Gastroesophageal sphincter (tissue), 3 donors: ENCODE measurements at regions not wholly inside any gene's neighbourhood (a gene's known extent, or its start where the extent isn't known, plus 50 kb on each side); places are given as distances from the start of the nearest gene placed in this dataset.

Source experiments
- CTCF ChIP-seq, 4 experiments: fragments of 200-600 bp in 2 of 4; fragments of 450-650 bp in 2 of 4; sonication (generic) in 1 of 4; IDR thresholded peaks; one replicate each; pipeline ENCODE4 v1.5.1; 2017 to 2019; ENCODE audit warnings: antibody characterized with exemption in 4 of 4, mild to moderate bottlenecking in 2 of 4, moderate library complexity in 2 of 4
- EP300 ChIP-seq: sonication (generic); formaldehyde crosslinking; IDR thresholded peaks from one replicate; pipeline ENCODE4 v1.6.1; 2017; ENCODE audit warnings: antibody characterized with exemption, mild to moderate bottlenecking
- POLR2AphosphoS5 ChIP-seq: sonication (generic); formaldehyde crosslinking; IDR thresholded peaks from one replicate; pipeline ENCODE4 v1.6.1; 2017; ENCODE audit warnings: antibody characterized with exemption

- TF ChIP-seq EP300 (no peak), CTCF (IDR thresholded peaks at IDR 0.05) (no peak), POLR2AphosphoS5 (no peak)
Measured at GRCh38 chr22:48394787-48395186, 1432.9 kb downstream of the BRD1 start.
